Glomerular endothelial cell (primary cell): ENCODE measurements at regions not wholly inside any gene's neighbourhood (a gene's known extent, or its start where the extent isn't known, plus 50 kb on each side); places are given as distances from the start of the nearest gene placed in this dataset.
A peak's percentile ranks its signal among the peaks of the same experiment; 100 is the strongest.

Source experiments
- DNase-seq: peaks from one replicate; pipeline ENCODE4 v3.0.0-alpha.2; 2011; ENCODE audit warnings: low read depth, low spot score; ENCODE audit errors: extremely low read depth

GRCh38 chr10:110430340-110431273 lies 67.1 kb upstream of the DUSP5 start:
- no peak for DNase-seq

DNA sequence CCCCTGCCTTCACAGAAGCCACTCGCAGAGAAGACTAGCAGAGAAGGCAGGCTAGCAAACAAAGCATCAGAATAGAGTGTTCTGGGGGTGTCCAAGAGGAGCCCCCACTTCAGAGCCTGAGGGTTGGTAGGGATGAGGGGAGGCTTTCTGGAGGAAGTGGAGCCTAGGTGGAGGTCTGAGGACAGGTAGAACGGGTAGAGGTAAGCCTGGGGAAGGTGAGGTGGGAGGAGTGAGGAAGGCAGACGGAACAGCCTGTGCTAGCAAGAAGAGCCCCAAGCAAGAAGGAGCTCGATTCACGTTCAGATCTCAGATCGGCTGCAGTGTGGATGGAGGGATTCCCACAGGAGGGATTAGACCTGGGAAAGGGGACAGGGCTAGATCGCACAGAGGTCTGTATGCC lies 66.0 kb upstream of the DUSP5 start:
- DNase-seq = no peak

- DNase-seq = no peak
These were observed 65.6 kb upstream of the DUSP5 start for GRCh38 chr10:110432084-110432483.

DNA sequence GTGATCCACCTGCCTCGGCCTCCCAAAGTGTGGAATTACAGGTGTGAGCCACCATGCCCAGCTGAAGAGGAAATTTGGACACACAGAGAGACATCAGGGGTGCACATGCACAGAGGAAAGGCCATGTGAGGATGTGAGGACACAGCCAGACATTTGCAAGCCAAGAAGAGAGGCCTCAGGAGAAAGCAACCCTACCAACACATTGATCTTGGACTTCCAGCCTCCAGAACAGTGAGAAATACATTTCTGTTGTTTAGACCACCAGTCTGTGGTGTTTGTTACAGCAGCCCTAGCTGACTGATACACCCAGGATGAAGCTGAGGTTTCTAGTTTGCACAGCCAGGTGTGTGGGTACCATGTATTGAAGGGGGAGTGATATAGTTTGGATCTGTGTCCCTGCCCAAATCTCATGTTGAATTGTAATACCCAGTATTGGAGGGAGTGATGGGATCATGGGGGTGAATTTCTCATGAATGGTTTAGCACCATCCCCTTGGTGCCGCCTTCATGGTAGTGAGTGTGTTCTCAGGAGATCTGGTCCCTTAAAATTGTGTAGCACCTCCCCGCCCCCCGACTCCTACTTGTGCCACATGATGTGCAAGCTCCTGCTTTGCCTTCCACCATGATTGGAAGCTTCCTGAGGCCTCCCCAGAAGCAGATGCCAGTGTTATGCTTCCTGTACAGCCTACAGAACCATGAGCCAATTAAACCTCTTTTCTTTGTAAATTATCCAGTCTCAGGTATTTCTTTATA lies 64.7 kb upstream of the DUSP5 start:
- no peak for DNase-seq

DNA sequence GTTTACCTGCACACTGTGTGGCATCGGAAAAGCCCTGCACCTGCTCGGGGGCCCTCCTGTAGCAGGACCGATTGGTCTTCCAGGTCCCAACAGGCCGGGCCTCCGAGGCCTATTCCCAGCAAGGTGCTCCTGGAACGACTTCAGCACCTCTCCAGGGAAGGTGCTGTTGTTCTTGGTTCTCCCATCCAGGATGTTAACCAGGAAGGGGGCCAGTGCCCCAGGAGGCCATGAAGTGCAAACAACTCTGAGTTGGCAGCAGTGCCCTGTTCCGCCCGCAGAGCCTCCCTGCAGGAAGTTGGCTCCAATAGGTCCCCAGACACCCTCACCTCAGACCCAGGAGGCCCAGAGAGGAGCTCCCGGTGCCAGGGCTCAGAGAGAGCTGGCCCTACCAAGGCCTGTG lies 64.0 kb upstream of the DUSP5 start:
- no peak for DNase-seq

DNA sequence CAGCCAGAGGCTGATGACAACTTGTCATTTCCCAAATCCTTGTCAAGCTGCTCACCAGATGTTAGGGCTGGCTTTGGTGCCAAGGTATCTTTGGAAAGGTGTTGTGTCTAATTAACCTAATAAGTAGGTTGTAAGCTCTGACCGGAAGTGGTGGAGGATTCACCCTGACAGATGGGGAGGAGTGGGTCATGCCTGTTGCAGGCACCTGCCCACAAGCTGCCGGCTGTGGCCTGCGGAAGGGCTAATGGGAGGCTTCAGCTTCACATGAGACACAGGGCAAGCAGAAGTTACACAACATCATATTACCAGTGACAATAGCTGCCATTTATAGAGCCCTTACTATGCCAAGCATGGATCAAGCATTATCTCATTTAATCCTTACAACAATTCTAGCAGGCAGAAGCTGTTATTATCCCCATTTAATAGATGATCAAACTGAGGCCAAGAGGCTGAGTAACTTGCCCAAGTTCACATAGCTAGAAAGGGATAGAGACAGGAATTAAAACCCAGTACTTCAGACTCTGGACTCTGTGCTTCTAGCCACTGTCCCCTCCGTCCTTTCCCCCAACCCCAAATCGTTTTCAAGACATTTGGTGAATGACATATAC lies 63.1 kb upstream of the DUSP5 start:
- DNase-seq = no peak

- no peak for DNase-seq
These were observed 61.0 kb upstream of the DUSP5 start for GRCh38 chr10:110436554-110437350.

DNA sequence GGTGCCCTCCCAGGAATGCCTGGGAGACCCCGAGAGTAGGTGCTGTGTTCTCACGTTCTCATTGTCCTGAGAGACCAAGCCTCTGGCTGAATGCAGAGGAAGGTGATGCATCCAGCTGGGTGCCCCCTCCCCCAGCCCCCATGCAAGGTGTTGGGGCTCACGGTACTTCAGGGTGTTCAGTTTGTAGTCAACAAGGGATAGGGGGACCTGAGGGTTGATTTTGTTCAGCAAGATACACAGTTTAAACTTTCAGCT lies 60.4 kb upstream of the DUSP5 start:
- DNase-seq = no peak

- no peak for DNase-seq
These were observed 59.9 kb upstream of the DUSP5 start for GRCh38 chr10:110437761-110438341.

GRCh38 chr10:110442746-110443145 lies 55.0 kb upstream of the DUSP5 start:
- DNase-seq = no peak

DNA sequence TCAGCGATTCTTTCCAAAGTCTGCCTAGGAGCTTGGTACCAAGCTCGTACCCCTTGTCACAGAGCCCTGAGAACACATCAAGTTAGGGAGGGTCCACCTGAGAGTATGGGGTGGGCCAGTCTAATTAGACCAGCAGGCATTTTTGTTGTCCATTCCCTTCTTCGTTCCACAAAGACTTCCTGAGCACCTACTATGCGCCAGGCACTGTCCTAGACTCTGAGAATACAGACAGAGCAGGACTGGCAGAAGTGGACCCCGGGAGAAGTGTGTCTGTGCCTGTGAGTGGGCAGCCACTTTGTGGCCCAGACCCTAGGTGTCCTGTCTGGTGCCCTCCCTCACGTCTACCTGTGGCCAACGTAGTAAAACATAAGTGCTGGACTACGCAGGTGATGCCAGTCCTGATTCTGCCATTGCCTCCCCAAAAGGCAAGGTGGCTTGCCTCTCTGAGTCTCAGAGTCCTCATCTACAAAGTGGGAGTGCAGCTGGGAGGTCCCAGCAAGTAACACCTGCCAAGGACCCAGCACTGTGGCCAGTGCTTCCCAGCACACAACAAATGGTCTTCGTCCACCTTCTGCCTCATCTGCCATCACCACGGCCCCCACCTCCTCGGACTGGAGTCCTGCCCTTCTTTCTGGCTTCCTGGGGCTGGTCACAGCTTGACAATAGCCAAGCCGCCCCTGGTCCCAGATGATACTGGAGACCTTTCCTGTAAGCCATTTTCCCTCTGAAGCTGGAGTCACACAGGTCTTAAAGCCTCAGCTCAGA lies 54.3 kb upstream of the DUSP5 start:
- DNase-seq = no peak

DNA sequence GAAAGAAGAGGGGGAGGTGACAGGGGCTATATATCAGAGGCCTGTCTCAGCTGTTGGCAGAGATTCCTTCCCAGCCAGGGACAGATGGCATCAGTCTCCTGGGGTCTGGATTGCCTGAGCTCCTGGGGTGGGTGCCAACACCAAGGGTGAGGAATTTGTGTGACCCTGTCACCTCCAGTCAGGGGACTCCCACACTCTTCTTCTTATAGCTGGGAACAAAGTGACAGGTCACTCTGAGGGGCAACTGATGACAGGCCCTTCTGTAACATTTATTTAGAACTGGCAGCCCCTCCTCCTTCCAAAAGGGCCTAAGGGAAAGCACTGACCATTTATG lies 53.7 kb upstream of the DUSP5 start:
- no peak for DNase-seq

GRCh38 chr10:110445871-110446270 lies 51.8 kb upstream of the DUSP5 start:
- no peak for DNase-seq

DNA sequence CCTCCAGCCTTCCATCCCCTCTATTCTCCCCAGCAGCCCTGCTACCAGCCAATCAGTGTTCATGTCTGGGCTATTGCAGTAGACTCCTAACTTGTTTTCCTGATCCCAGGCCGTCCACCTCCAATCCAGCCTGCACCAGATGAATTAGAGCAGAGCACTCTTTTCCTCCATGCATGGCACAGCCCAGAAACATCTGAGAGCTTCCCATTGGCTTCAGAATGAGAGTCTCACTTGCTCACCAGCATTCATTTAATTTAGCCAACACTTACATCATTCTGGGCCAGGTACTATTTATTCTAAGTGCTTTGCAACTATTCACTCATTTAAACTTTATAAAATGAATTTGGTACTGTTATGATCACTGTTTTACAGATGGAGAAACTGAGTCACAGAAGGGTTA lies 51.4 kb upstream of the DUSP5 start:
- DNase-seq = no peak

- DNase-seq = peak; percentile 54
These were observed 50.6 kb upstream of the DUSP5 start for GRCh38 chr10:110446954-110447608.

DNA sequence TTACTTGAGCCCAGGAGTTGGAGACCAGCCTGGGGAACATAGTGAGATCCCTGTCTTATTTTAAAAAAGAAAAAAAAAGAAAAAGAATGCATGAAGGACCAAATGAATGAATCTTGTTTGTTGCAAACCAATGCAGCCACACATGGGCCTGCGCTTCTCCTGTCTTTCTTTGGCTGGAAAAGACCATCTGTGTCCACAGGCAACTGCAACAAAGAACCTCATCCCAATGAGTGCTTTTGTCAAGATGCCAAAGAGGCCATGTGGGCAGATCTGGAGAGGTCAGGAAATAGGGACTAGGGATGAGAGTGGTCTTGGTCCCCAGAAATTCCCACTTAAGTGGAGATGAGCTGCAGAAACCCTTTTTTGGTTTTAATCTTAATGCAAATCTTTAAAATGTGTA lies 49.8 kb upstream of the DUSP5 start:
- DNase-seq = no peak
